ENCODE measurements at regions not wholly inside any gene's neighbourhood (a gene's known extent, or its start where the extent isn't known, plus 50 kb on each side); places are given as distances from the start of the nearest gene placed in this dataset.
"Not testable (repeated sequence)": the region's sequence is repeated elsewhere in the genome, so short reads cannot be mapped to it uniquely, and the experiment has no call there.

- Histone ChIP-seq H3K9ac (no peak overlapping the region), H3K27me3 (ENCODE audit: insufficient read depth, low read depth) (no peaks in the 10 kb centered on the region)
- TF ChIP-seq CTCF (conservative IDR thresholded peaks at IDR 0.05; ENCODE audit: low read depth, low read length), result no peak
Measured at GRCh38 chr14:87257421-87257820, 735.6 kb downstream of the GALC start.

GRCh38 chr14:87255058-87255457, 737.9 kb downstream of the GALC start:
- Histone ChIP-seq H3K27me3 (ENCODE audit: insufficient read depth, low read depth) (no peaks in the 10 kb centered on the region), H3K4me1 (ENCODE audit: low read depth, poor library complexity, severe bottlenecking) (no peaks in the 10 kb centered on the region), H3K36me3 (ENCODE audit: insufficient read depth) (no peaks in the 10 kb centered on the region), H3K9ac (no peak overlapping the region), H3K4me3 (IDR thresholded peaks at IDR 0.05; ENCODE audit: insufficient read depth, low read depth, low read length) (no peak overlapping the region), H2AFZ (ENCODE audit: low read depth) (no peak overlapping the region), H3K27ac (no peak overlapping the region), H3K4me2 (no peak overlapping the region), H4K20me1 (ENCODE audit: insufficient read depth) (no peaks in the 10 kb centered on the region), H3K79me2 (ENCODE audit: insufficient read depth, low read depth) (no peaks in the 10 kb centered on the region)
- TF ChIP-seq CTCF (conservative IDR thresholded peaks at IDR 0.05; ENCODE audit: low read depth, low read length), result no peak

More at GRCh38 chr14:87257421-87257820, 735.6 kb downstream of the GALC start:
- Histone ChIP-seq H3K4me3 (IDR thresholded peaks at IDR 0.05; ENCODE audit: insufficient read depth, low read depth, low read length) (no peak overlapping the region), H3K27ac (no peak overlapping the region), H3K36me3 (ENCODE audit: insufficient read depth) (no peaks in the 10 kb centered on the region), H4K20me1 (ENCODE audit: insufficient read depth) (no peaks in the 10 kb centered on the region), H2AFZ (ENCODE audit: low read depth) (no peak overlapping the region), H3K4me2 (no peak overlapping the region), H3K4me1 (ENCODE audit: low read depth, poor library complexity, severe bottlenecking) (no peaks in the 10 kb centered on the region), H3K79me2 (ENCODE audit: insufficient read depth, low read depth) (no peaks in the 10 kb centered on the region)

GRCh38 chr14:87254331-87254874, 738.6 kb downstream of the GALC start:
- no peaks in the 10 kb centered on the region for H3K27me3 ChIP-seq (ENCODE audit: insufficient read depth, low read depth)
- H3K27ac ChIP-seq, result no peak overlapping the region
- TF ChIP-seq CTCF (conservative IDR thresholded peaks at IDR 0.05; ENCODE audit: low read depth, low read length), result no peak

GRCh38 chr14:87253791-87254190, 739.2 kb downstream of the GALC start:
- not testable (repeated sequence) for H3K27me3 ChIP-seq (ENCODE audit: insufficient read depth, low read depth); H2AFZ ChIP-seq (ENCODE audit: low read depth); H3K4me3 ChIP-seq (IDR thresholded peaks at IDR 0.05; ENCODE audit: insufficient read depth, low read depth, low read length)

More at GRCh38 chr14:87254331-87254874, 738.6 kb downstream of the GALC start:
- no peak overlapping the region for H3K4me3 ChIP-seq (IDR thresholded peaks at IDR 0.05; ENCODE audit: insufficient read depth, low read depth, low read length)
- no peaks in the 10 kb centered on the region for H3K79me2 ChIP-seq (ENCODE audit: insufficient read depth, low read depth)
- no peaks in the 10 kb centered on the region for H4K20me1 ChIP-seq (ENCODE audit: insufficient read depth)
- H3K4me2 ChIP-seq, result no peak overlapping the region
- no peaks in the 10 kb centered on the region for H3K36me3 ChIP-seq (ENCODE audit: insufficient read depth)
- H3K4me1 ChIP-seq (ENCODE audit: low read depth, poor library complexity, severe bottlenecking), result no peaks in the 10 kb centered on the region
- H2AFZ ChIP-seq (ENCODE audit: low read depth), result no peak overlapping the region
- no peak overlapping the region for H3K9ac ChIP-seq

GRCh38 chr14:87252103-87252502, 740.9 kb downstream of the GALC start:
- H2AFZ ChIP-seq (ENCODE audit: low read depth), result no peak overlapping the region
- no peaks in the 10 kb centered on the region for H3K4me1 ChIP-seq (ENCODE audit: low read depth, poor library complexity, severe bottlenecking)
- no peak overlapping the region for H3K4me3 ChIP-seq (IDR thresholded peaks at IDR 0.05; ENCODE audit: insufficient read depth, low read depth, low read length)
- no peak overlapping the region for H3K9ac ChIP-seq
- no peak overlapping the region for H3K4me2 ChIP-seq
- TF ChIP-seq CTCF (conservative IDR thresholded peaks at IDR 0.05; ENCODE audit: low read depth, low read length), result no peak
- no peaks in the 10 kb centered on the region for H3K79me2 ChIP-seq (ENCODE audit: insufficient read depth, low read depth)
- no peak overlapping the region for H3K27ac ChIP-seq
- H3K36me3 ChIP-seq (ENCODE audit: insufficient read depth), result no peaks in the 10 kb centered on the region
- no peaks in the 10 kb centered on the region for H4K20me1 ChIP-seq (ENCODE audit: insufficient read depth)
- no peaks in the 10 kb centered on the region for H3K27me3 ChIP-seq (ENCODE audit: insufficient read depth, low read depth)

More at GRCh38 chr14:87253791-87254190, 739.2 kb downstream of the GALC start:
- not testable (repeated sequence) for H3K36me3 ChIP-seq (ENCODE audit: insufficient read depth); H3K4me1 ChIP-seq (ENCODE audit: low read depth, poor library complexity, severe bottlenecking); H4K20me1 ChIP-seq (ENCODE audit: insufficient read depth); H3K27ac ChIP-seq; H3K79me2 ChIP-seq (ENCODE audit: insufficient read depth, low read depth); H3K9ac ChIP-seq; H3K4me2 ChIP-seq

Measured in KMS-11 (cell line).